Activated gamma-delta T cell treated with Interleukin-2 at 50 U/mL for 16 hours (primary cell): ENCODE measurements at regions not wholly inside any gene's neighbourhood (a gene's known extent, or its start where the extent isn't known, plus 50 kb on each side); places are given as distances from the start of the nearest gene placed in this dataset.
"Not testable (repeated sequence)": the region's sequence is repeated elsewhere in the genome, so short reads cannot be mapped to it uniquely, and the experiment has no call there.

Source experiments
- DNase-seq: peaks from one replicate; pipeline ENCODE4 v3.0.0-alpha.2; 2020

DNA sequence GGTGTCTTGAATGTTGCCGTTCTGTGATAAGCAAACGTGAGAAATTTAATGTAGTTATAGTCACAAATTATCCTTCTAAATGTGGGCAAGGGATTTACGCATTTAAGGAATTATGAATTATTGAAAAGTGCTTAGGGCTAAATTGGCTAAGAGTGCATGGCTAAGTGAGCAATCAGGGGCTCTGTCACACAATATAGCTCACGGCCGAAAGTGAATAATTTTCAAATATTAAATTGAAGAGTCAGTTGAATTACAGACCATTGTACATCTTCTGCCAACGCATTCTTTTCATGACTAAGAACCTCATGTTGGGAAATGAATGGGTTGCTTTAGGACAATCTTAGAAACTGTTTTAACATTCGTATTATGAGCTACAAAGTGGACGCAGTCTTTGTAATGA lies 1832.9 kb upstream of the LRRTM1 start:
- DNase-seq, result no peak

DNA sequence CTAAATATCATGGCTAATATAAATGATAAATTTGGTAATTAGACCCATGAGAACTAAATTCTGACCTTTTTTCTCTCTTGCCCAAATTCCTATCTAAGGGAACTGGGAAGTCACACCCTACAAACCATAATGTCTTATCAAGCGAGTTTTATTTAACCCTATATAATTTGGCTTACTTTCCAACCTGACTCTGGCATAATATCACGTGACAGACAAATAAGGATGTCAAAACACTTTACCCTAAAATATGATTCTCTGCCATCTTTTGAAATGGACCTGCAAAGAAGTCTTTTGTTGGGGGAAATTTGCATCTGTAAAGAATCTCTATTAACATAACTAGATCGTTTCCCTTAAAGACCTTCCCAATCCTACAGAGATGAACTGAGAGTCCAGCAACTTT lies 1823.5 kb upstream of the LRRTM1 start:
- no peak for DNase-seq

DNA sequence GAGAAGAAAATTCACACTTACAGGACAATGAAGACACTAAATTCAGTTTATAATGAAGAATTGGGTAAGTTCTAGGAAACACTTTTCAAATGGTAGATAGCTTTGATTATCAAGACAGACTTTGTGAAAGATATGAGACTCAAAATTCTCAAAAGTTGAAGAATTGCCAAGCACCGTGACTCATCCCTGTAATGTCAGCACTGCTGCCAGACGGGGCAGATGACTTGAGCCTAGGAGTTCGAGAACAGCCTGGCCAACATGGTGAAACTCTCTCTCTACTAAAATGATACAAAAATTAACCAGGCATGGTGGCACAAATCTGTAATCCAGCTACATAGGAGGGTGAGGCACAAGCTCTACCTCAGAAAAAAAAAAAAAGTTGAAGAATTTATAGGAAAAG lies 1820.1 kb upstream of the LRRTM1 start:
- DNase-seq, result no peak

DNA sequence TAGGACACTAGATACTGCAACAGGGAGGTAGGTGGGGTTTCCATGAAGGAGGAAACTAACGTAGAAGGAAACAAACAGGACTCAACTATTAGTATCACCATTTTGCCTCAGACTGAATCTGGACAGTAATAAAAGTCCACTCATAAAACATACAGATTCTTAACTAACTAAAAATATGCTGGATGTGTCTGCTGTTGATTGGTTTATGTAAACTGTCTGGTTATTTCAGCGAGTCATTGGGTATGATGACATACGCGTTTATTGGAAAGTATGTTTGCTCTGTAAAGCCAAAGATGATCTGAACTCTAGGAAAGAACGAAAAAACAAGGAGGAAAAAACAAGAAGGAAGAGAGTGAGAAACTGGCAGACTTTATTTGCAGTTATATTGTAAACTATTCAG lies 1816.1 kb upstream of the LRRTM1 start:
- DNase-seq, result no peak

DNA sequence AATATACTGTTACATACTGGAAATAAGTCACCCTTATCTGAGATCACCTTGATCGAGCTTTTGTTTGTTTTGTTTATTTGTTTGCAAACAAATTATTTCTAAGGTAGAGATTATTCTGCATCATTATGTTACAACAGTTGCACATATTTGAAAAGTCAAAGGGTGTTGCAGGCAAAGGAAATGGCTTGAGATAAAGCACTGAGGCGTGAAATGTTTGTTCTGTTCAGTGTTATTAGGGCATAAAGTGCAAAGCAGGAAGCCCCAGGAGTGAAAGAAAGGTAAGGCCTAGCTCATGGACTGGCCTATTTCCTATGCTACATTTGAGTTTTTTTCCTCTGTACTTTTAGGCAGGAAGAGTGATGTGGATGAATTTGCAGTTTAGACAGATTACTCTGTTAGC lies 1815.6 kb upstream of the LRRTM1 start:
- DNase-seq, result no peak

DNA sequence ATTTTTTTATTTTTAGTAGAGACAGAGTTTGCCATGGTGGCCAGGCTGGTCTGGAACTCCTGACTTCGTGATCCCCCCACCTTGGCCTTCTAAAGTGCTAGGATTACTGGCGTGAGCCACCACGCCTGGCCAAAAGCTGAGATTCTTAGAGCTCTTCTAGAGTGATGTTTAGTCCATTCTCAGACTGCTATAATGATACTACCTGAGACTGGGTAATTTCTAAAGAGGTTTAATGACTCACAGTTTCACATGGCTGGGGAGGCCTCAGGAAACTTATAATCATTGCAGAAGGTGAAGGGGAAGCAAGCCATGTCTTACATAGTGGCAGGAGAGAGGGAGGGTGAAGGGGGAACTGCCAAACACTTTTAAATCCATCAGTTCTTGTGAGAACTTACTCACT lies 1804.9 kb upstream of the LRRTM1 start:
- DNase-seq, result no peak

DNA sequence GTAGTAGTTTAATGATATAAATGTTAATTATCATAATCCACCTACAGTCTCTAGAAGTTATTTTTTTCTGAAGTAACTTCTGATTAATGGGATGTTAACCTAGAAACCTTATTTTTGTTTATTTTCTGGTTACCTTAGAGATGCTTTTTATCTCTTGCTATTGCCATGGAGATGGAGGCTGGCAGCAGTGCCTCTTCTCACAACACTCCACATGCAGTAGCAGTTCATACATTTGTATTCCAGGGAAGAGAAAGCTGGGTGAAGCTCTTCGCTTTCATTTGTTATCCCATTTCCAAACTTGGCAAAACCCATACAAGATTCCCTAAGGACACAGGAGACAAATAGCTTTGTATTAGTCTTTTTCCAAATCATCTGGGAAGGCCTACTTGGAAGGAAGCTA lies 1794.1 kb upstream of the LRRTM1 start:
- no peak for DNase-seq

DNA sequence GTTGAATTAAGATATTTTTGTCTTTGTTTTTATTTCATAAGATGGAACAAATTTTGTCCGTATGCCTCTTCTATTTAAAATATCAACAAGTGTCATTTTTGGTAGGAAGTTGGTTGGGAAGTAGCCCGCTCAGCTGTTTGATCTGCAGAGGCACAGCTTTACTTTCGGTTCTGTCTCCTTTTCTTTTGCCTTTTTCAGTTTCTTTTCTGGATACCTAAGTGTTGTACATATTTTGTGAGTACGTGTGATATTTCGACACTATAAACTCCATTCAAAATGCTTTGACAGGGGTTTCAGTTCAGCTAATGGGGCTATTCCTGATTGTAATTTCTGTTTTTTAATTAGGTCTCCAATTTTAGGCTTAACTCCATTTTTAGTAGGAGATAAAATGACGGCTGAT lies 1785.0 kb upstream of the LRRTM1 start:
- DNase-seq, result no peak

DNA sequence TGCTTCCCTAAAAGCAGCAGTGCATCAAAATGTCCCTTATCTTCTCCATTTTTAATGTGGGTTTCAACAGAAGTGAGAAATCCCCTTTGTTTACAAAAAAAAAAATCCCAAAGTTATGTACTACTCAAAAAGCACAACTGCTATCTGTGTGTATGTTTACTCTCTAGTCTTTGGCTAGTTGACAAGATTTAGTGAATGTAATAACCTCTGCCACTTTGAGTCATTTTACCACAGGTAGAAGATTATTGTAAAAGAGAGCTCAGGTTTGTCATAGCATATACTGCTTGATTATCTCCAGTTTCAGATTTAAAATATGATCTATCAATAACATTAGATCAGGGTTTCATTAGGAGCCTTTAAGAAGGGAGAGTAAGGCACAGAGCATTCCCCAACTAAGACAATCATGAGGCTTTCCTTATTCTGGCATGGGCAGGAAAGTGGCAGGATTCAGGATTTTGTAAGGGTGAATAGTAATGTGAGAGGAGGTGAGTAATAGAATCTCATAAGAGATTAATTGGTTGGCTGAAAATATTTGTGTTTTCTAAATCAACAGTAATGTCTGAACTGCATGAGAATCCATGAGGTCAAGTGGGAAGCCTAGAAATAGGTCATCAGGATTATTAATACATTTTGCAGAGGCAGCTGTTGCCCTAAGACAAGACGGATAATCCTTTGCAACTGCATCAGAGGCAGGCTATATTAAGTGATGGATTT lies 1780.3 kb upstream of the LRRTM1 start:
- no peak for DNase-seq

DNA sequence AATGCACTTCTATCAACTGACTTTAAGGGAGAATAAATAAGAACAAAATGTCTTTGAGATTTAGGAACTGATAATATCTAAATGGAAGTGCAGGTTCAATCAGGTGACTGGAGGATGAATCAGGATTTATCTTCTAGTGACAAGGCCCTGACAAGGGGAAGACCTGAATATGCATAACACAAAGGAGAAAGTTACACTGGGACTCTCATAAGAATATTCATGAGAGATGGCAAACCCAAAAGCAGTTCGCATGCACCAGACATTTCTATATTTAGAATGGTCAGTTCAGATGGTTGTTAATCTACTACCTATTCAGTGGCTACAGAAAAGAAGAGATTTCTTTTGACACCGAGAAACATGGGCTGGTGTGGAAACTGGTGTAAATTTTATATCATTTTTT lies 1771.3 kb upstream of the LRRTM1 start:
- no peak for DNase-seq

DNA sequence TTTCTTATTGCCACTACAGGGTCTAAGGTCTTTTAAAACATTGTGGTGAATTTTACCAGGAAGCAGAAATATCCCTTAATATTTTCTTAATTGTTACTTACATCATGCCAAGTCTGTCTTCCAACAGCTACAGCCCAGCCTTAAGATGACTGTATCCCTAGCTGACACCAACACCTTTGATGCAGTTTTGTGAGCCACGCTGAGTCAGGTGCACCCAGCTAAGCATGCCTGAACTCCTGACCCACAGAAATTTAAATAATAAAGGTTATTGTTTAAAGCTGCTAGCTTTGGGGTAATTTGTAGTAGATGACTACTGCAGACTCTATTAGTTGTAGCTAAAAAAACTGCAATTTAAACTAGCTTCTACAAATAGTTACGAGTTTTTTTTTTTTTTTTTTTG lies 1757.9 kb upstream of the LRRTM1 start:
- no peak for DNase-seq

DNA sequence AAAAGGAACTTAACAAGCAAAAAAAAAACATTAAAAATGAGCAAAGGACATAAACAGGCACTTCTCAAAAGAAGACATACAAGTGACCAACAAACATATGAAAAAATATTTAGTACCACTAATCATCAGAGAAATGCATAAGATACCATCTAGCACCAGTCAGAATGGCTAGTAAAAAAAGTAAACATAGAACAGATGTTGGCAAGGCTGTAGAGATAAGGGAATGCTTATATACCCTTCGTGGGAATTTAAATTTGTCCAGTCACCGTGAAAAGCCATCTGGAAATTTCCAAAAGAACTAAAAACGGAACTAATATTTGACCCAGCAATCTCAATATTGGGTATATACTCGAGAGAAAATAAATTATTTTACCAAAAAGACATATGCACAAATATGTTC lies 1751.3 kb upstream of the LRRTM1 start:
- no peak for DNase-seq

DNA sequence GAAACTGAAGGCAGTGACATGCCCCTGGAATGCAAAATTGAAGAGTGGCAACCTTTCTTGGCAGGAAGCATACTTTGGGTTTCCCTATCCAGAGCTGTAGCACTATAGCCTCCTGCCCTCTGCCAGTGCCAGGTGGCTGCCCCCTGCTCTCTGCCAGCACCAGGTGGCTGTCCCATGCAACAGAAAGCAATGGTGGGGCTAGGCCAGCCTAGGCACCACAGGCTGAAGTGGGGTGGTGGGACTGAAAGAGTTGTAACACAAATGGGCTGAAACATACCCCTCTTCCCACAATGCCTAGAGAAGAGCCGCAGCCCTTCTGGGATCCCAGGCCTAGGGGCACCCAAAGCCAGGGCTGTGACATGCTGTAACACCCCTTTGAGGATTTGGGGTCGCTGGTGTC lies 1739.3 kb upstream of the LRRTM1 start:
- DNase-seq, result no peak

DNA sequence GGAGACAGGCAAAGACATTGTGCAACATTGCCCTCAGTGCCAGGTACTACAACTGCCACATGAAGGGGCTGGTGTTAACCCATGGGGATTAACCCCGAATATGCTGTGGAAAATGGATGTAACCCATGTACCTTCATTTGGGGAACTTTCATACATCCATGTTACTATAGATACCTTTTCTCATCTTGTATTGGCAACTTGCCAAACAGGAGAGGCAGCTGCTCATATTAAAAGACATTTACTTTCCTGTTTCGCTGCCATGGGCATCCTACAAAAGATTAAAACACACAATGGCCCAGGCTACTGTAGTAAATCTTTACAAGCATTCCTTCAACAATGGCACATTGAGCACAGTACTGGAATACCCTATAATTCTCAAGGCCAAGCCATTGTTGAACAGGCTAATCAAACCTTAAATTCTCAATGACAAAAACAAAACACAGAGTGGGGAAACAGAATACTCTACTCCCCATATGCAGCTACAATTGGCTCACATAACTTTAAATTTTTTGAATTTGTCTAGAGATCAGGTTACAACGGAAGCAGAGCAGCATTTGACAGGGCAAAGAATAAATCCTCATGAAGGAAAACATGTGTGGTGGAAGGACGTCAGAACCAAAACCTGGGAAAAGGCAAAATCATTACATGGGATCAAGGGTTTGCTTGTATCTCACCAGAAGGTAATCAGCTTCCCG lies 1723.5 kb upstream of the LRRTM1 start:
- DNase-seq, result no peak

DNA sequence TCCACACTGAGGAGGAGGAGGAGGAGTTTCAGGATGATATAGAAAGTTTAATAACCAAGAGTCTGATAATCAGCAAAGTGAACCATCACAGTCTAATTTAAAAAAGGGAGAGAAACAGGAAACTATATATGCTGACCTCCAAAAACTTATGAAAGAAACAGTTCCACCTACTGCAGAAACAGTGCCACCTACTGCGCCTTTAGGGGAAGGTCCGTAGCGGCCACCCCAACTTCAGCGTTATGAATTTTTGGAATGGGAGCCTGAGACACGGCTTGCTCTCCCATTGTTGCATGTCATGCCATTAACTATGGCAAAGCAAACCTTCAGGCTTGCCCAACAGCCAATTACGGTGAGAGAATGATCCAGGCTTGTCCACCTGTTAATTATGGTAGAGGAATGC lies 1719.2 kb upstream of the LRRTM1 start:
- no peak for DNase-seq

DNA sequence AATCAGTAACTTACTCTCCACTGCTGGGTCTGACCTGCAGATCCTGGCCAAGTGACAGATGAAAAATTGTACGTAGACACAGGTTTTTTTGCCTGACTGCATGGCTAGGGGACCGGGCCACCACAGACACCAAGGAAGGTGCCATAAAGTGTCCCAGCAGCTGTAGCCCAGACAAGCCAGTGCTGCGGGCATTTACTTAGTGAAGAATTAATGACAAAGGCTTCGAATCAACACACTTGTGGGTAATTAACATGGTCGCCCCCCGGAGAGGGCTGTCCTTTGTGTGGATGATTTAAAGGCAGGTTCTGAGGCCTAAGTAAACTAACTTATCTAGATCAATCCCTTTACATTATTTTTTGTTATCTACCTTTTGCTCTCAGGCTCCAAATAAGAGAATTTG lies 1709.1 kb upstream of the LRRTM1 start:
- DNase-seq, result no peak

DNA sequence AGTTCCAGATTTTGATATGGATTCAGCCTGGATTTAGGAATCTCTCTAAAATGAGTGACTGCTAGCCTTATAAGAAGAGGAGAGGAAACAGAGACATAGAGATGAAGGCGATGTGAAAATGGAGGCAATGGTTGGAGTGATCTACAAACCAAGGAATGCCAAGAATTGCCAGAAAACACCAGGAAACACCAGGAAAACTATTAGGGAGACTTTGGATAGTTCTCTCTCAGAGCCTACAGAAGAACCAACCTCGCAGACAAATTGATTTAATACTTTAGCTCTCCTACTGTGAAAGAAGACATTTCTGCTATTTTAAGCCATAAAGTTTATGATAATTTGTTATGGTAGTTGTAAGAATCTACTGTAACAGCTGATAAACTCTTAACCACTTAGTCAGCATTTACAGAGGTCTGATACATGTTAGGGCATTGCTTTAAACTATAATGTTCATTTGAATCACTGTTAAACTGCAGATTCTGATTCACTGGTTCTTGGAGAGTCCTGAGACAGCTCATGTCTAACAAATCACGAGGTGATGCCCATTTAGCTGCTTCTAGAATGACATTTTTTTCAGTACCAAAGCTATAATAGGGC lies 1702.6 kb upstream of the LRRTM1 start:
- no peak for DNase-seq

DNA sequence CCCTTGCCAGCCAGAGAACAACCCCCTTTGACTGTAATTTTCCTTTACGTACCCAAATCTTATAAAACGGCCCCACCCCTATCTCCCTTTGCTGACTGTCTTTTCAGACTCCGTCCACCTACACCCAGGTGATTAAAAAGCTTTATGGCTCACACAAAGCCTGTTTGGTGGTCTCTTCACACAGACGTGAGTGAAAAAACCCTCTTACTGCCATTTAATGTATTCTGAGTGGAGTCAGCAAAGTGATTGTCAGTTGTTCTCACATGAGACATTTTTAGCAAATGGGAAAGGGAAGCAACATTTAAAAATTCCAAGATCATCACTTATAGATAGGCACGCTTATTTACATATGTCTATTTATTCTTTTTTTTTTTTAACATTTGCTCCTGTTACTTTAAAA lies 1701.3 kb upstream of the LRRTM1 start:
- DNase-seq, result not testable (repeated sequence)

DNA sequence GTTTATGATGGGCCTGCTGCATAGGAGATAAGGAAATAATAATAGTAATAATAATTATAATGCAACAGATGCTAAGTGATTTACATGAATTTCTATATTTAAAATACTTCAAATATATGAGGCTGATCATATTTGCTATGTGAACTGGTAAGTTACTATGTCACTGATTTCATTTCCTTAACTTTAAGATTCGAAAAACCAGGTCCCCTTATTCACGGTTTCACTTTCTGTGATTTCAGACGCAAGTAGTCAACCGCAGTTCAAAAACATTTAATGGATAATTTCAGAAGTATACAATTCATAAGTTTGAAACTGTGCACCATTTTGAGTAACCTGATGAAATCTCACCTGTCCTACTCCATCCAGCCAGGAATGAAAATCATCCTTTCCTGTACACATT lies 1697.1 kb upstream of the LRRTM1 start:
- no peak for DNase-seq

DNA sequence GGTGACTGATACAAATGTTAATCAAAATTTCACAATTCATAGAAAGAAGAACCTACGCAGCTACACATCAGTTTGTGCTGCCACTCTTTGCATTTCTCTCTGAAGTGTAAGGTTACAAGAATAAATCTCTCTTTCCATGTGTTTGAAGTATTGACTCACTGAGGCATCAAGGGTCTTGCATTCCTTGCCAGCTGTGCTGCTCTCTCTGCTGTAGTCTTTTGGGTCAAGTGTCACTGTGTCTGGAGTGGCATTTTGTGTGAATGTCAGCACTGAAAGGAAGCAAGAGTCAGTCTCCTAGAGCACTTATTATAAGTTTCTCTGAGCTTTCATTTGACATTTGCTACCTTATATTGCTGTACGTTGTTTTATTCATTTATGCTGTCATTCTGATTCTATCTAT lies 1696.1 kb upstream of the LRRTM1 start:
- DNase-seq, result no peak

DNA sequence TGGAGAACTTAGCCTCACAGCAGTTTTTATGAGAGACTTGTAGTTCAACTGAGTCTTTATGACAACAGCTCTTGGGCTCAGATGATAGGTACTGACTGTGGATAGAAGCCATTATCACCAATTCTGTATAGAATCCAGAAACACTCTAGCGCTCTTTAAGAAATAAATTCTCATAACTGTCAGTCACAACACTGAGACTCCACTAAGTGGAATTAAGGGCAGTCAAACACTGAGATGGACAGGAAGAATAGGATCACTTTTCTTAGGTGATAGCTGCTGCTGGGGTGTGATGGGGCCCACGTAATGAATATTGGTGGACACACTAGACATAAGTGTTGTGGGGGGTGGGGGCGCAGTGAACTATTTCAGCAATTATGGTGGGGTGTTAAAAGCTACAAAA lies 1691.8 kb upstream of the LRRTM1 start:
- DNase-seq, result no peak

DNA sequence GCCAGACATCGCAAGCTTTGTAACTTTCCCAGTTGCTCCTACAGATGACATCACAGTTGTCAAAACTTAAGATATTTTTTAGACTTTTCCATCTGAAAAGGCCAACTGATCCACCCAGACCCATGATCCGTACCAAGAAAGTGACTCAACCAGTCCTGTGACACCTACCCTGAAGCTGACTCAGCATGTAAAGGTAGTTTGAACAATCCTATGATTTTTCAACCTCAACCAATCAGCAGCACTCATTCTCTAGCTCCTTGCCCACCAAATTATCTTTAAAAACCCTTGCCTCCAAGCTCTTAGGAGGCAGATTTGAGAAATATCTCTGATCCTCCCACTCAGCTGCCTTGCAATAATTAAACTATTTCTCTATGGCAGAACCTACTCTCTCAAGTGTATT lies 1686.7 kb upstream of the LRRTM1 start:
- no peak for DNase-seq

DNA sequence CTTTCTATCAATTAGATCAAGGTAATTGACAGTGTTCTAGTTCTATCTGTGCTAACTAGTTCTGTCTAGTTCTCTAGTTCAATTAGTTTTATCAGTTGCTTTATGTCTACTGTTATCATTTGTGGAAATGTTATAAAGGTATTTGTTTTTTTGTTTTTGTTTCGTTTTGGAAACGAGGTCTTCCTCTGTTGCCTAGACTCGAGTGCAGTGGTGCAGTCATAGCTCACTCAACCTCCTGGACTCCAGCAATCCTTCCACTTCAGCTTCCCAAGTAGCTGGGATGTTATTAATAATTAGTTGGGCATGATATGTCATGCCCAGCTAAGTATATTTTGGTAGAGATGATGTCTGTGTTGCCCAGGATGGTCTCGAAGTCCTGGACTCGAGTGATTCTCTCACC lies 1682.8 kb upstream of the LRRTM1 start:
- DNase-seq, result no peak

DNA sequence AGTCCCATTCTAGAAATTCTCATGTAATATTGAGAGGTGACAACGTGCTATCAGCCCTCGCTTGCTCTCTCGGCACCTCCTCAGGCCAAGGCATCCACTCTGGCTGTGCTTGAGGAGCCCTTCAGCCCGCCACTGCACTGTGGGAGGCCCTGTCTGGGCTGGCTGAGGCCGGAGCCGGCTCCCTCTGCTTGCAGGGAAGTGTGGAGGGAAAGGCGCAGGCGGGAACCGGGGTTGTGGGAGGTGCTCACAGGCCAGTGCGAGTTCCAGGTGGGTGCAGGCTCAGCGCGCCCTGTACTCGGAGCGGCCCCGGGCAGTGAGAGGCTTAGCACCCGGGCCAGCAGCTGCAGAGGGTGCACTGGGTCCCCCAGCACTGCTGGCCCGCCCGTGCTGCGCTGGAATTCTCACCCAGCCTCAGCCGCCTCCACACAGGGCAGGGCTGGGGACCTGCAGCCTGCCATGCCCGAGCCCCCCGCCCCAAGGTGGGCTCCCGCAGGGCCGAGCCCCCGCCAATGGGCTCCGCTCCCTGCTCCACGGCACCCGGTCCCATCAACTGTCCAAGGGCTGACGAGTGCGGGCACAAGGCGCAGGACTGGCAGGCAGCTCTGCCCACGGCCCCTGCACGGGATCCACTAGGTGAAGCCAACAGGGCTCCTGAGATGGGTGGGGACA lies 1680.6 kb upstream of the LRRTM1 start:
- DNase-seq, result no peak
